BE2C (cell line): ENCODE measurements at regions not wholly inside any gene's neighbourhood (a gene's known extent, or its start where the extent isn't known, plus 50 kb on each side); places are given as distances from the start of the nearest gene placed in this dataset.
"Not testable (repeated sequence)": the region's sequence is repeated elsewhere in the genome, so short reads cannot be mapped to it uniquely, and the experiment has no call there.

ENCODE experiments used
- DNase-seq: peaks from one replicate; pipeline ENCODE4 v3.0.0-alpha.2; 2020
- H3K27me3 ChIP-seq: fragments of 250-450 bp; sonication (Bioruptor Pico); 2 replicates; pipeline ENCODE4 v1.5.1; 2020; ENCODE audit warnings: mild to moderate bottlenecking
- H3K36me3 ChIP-seq: fragments of 250-450 bp; sonication (Bioruptor Pico); 2 replicates; pipeline ENCODE4 v1.5.1; 2020; ENCODE audit warnings: mild to moderate bottlenecking
- H3K4me1 ChIP-seq: fragments of 250-450 bp; sonication (Bioruptor Pico); 2 replicates; pipeline ENCODE4 v1.5.1; 2020
- H3K4me3 ChIP-seq: 2 replicates; pipeline ENCODE4 v1.5.1; 2011; ENCODE audit warnings: low read depth, low read length
- H3K9me3 ChIP-seq: fragments of 250-450 bp; sonication (Bioruptor Pico); 2 replicates; pipeline ENCODE4 v1.5.1; 2020
- CTCF ChIP-seq: IDR thresholded peaks from 2 replicates; pipeline ENCODE4 v1.5.1; 2012; ENCODE audit warnings: mild to moderate bottlenecking, low read depth, low read length

GRCh38 chr1:5727871-5728643, 264.2 kb downstream of the NPHP4 start:
- Histone ChIP-seq H3K4me1 (no peaks in the 10 kb centered on the region), H3K36me3 (no peaks in the 10 kb centered on the region), H3K9me3 (no peaks in the 10 kb centered on the region), H3K4me3 (no peak overlapping the region), H3K27me3 (no peaks in the 10 kb centered on the region)
- no peak for TF ChIP-seq CTCF
- no peak for DNase-seq

GRCh38 chr1:5727191-5727590, 265.0 kb downstream of the NPHP4 start:
- no peak for TF ChIP-seq CTCF
- no peaks in the 10 kb centered on the region for H3K27me3 ChIP-seq
- H3K4me1 ChIP-seq, result no peaks in the 10 kb centered on the region
- no peak overlapping the region for H3K4me3 ChIP-seq
- H3K9me3 ChIP-seq, result no peaks in the 10 kb centered on the region
- H3K36me3 ChIP-seq, result no peaks in the 10 kb centered on the region
- DNase-seq, result no peak

- not testable (repeated sequence) for DNase-seq, H3K4me3 ChIP-seq, H3K4me1 ChIP-seq, H3K9me3 ChIP-seq, H3K36me3 ChIP-seq, H3K27me3 ChIP-seq
Measured at GRCh38 chr1:5726586-5727184, 265.5 kb downstream of the NPHP4 start.

- DNase-seq, result no peak
- no peaks in the 10 kb centered on the region for H3K27me3 ChIP-seq
- no peak for TF ChIP-seq CTCF
Measured at GRCh38 chr1:5725855-5726585, 266.2 kb downstream of the NPHP4 start.

GRCh38 chr1:5725406-5725805, 266.8 kb downstream of the NPHP4 start:
- Histone ChIP-seq H3K4me3 (no peak overlapping the region), H3K36me3 (no peaks in the 10 kb centered on the region), H3K9me3 (no peaks in the 10 kb centered on the region), H3K27me3 (no peaks in the 10 kb centered on the region), H3K4me1 (no peaks in the 10 kb centered on the region)
- TF ChIP-seq CTCF, result no peak
- DNase-seq, result no peak

More at GRCh38 chr1:5725855-5726585, 266.2 kb downstream of the NPHP4 start:
- H3K4me1 ChIP-seq, result no peaks in the 10 kb centered on the region
- no peak overlapping the region for H3K4me3 ChIP-seq
- H3K9me3 ChIP-seq, result no peaks in the 10 kb centered on the region
- no peaks in the 10 kb centered on the region for H3K36me3 ChIP-seq

GRCh38 chr1:5724847-5725246, 267.4 kb downstream of the NPHP4 start:
- no peak for DNase-seq
- Histone ChIP-seq H3K4me1 (no peaks in the 10 kb centered on the region), H3K4me3 (no peak overlapping the region), H3K9me3 (no peaks in the 10 kb centered on the region), H3K27me3 (no peaks in the 10 kb centered on the region), H3K36me3 (no peaks in the 10 kb centered on the region)
- no peak for TF ChIP-seq CTCF
